ENCODE measurements at regions not wholly inside any gene's neighbourhood (a gene's known extent, or its start where the extent isn't known, plus 50 kb on each side); places are given as distances from the start of the nearest gene placed in this dataset.
"Not testable (repeated sequence)": the region's sequence is repeated elsewhere in the genome, so short reads cannot be mapped to it uniquely, and the experiment has no call there.

- TF ChIP-seq CTCF (conservative IDR thresholded peaks at IDR 0.05; ENCODE audit: low read length); EZH2phosphoT487 (IDR thresholded peaks at IDR 0.05; ENCODE audit: borderline replicate concordance): not testable (repeated sequence)
Observed at GRCh38 chr20:30295967-30296366, 961.5 kb upstream of the DEFB115 start.
